HG03139 (cell line): ENCODE measurements at regions not wholly inside any gene's neighbourhood (a gene's known extent, or its start where the extent isn't known, plus 50 kb on each side); places are given as distances from the start of the nearest gene placed in this dataset.
"Not testable (repeated sequence)": the region's sequence is repeated elsewhere in the genome, so short reads cannot be mapped to it uniquely, and the experiment has no call there.

Experiments used
- ATAC-seq: cut with Tn5 transposase; IDR thresholded peaks from one replicate; pipeline ENCODE4 v1.9.1; 2021; ENCODE audit not compliant: unreplicated experiment

- no peak for ATAC-seq
Observed at GRCh38 chrX:35392232-35392631, 405.9 kb upstream of the MAGEB16 start.

GRCh38 chrX:35406386-35406785 is 391.8 kb upstream of the MAGEB16 start:
- no peak for ATAC-seq

GRCh38 chrX:35416782-35417181 is 381.4 kb upstream of the MAGEB16 start:
- ATAC-seq = no peak

DNA sequence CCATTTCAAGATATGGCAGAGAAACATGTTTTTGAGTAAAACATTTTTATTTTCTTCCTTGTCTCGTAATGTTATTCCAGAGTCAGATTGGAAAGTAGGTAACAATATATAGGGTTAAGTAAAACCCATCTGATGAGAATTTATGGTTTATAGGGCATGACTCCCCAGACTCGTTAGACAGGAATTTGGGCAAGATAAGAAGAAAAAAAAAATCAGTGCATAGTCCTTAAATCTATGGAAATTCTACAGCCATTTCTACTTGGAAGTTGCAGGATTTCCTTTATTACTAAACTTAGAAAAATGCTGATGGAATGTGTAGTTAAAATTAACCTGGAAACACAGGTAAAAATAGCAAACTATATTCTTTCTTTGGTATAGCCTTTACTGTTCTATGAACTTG is 366.1 kb upstream of the MAGEB16 start:
- no peak for ATAC-seq

DNA sequence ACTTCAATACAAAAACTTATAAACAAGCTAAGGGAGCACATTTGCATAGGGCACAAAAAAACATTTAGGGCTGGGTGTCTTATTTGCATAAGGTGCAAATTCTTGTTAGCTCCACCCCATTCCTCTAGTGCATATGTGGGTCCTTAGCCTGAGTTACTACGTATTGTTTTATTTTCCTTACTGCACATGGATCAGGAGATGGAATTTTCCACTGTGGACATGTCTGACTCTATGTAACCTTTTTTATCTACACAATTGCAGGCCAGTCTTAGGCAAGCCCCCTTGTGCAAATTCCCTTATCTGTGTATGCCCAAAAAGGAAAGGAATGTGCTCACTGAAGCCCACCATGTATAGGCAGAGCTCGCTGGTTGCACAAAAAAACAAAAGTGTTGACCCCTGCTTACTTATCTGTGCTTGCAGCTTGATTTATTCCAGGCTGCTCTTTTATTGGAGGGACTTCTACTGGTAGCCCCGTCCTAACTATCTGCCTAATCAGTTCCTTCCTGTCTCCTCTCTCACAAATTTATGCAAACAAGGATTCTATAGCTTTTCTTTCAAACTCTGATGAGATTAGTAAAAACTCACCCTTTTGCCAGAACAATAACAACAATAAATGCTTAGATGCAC is 359.0 kb upstream of the MAGEB16 start:
- ATAC-seq = no peak

- ATAC-seq = no peak
Observed at GRCh38 chrX:35439692-35440091, 358.4 kb upstream of the MAGEB16 start.

DNA sequence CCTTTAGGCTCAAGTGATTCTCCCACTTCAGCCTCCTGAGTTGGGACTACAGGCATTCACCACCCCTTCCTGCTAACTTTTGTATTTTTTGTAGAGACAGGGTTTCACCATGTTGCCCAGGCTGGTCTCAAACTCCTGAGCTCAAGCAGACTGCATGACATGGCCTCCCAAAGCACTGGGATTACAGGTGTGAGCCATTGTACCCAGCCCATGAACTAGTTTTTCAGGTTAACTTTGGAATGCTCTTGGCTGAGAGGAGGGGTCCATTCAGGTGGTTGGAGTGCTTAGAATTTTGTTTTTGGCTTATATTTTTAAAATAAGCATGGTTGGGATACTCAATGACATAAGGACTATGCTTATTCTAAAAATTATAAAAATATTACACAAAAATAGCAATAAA is 355.7 kb upstream of the MAGEB16 start:
- ATAC-seq = no peak

GRCh38 chrX:35443091-35443582 is 355.0 kb upstream of the MAGEB16 start:
- not testable (repeated sequence) for ATAC-seq

GRCh38 chrX:35444671-35445355 is 353.3 kb upstream of the MAGEB16 start:
- no peak for ATAC-seq

GRCh38 chrX:35445912-35446311 is 352.2 kb upstream of the MAGEB16 start:
- no peak for ATAC-seq

DNA sequence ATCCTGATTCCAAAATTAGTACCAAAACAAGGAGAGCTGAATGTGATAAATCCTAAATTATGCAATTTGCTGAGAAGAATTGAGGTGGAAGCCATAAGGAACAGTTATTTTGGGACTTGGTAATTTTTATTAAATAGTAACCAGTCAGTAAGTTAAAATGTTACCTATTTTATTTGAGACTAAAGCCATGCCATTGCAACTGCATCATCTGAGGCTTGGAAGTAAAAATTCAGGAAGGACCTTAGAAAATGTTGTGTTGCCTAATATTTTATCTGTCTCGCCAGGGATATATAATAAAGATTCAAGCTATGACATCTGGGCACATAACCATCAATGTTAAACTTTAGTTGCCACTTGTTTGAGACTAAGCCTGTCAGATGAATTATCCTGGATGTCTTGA is 341.3 kb upstream of the MAGEB16 start:
- no peak for ATAC-seq

- no peak for ATAC-seq
Observed at GRCh38 chrX:35458142-35458541, 340.0 kb upstream of the MAGEB16 start.

DNA sequence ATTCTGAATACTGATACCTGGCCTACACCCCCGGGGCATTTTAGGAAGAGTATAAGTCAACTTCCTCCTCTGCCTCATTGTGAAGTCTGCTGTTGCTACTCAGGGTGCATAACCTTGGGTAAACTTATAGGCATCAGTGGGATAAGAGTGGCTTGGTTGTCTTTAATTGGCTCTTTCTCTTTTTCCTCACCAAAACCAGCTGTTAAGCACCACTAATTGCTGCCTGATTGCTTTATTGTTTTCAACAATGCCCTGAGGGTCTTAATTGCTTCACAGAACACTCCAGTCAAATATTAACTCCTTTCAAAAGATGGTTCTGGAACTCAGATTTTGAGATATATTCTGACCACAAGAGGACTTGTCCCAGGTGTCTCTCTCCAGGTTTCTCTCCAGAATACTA is 337.0 kb upstream of the MAGEB16 start:
- ATAC-seq = no peak

- not testable (repeated sequence) for ATAC-seq
Observed at GRCh38 chrX:35496671-35497070, 301.5 kb upstream of the MAGEB16 start.

- ATAC-seq = not testable (repeated sequence)
Observed at GRCh38 chrX:35497453-35497852, 300.7 kb upstream of the MAGEB16 start.

- no peak for ATAC-seq
Observed at GRCh38 chrX:35499071-35499862, 298.9 kb upstream of the MAGEB16 start.

GRCh38 chrX:35507701-35508100 is 290.4 kb upstream of the MAGEB16 start:
- no peak for ATAC-seq

- not testable (repeated sequence) for ATAC-seq
Observed at GRCh38 chrX:35548003-35548402, 250.1 kb upstream of the MAGEB16 start.

GRCh38 chrX:35557916-35558315 is 240.2 kb upstream of the MAGEB16 start:
- no peak for ATAC-seq

DNA sequence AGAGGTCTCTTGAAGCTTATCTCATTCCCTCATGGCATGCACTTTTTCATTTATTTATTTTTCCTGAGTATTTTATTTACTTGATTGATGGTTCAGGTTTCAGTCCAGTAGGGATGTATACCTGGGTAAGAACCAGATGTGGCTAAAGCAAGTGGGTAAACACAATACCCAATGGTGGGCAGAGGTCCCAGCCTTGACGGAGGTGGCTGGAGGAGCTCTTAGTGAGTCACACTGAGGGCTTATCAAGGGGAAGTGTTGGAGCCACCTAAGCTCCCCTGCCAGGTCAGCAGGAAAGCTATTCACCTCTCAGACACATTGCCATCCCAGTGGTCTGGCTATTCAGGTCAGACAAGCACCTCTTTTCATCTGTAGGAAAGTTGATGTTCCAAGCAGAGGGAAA is 236.2 kb upstream of the MAGEB16 start:
- ATAC-seq = no peak

GRCh38 chrX:35562395-35562794 is 235.7 kb upstream of the MAGEB16 start:
- no peak for ATAC-seq

DNA sequence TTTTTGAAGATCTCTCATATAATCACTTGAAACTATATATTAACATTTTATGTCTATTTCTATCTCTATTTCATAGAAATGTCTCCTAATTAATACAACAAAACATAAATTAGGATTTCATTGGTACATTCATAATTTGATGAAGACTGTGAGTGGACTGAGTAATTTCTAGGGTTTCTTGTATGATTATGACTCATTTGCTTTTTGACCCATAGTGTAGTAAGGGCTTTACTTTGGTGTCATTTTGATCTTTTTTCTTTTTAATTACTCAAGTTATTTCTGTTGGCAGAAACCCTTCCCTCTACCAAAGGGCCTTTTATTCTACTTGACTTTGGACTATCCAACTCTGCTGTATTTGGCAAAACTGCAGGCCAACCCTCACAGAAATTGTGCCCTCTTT is 207.9 kb upstream of the MAGEB16 start:
- no peak for ATAC-seq
